RWPE2 (cell line): ENCODE measurements at regions not wholly inside any gene's neighbourhood (a gene's known extent, or its start where the extent isn't known, plus 50 kb on each side); places are given as distances from the start of the nearest gene placed in this dataset.

ENCODE experiments used
- ATAC-seq: fragments of 200-7000 bp; cut with Tn5 transposase; 3 replicates; pipeline ENCODE4 v1.9.1; 2021; ENCODE audit warnings: low read depth
- DNase-seq: peaks from one replicate; pipeline ENCODE4 v3.0.0-alpha.2; 2020; ENCODE audit warnings: low spot score
- H3K27ac ChIP-seq: fragments of 450-650 bp; 2 replicates; pipeline ENCODE4 v1.5.1; 2017; ENCODE audit warnings: mild to moderate bottlenecking; ENCODE audit not compliant: poor library complexity, severe bottlenecking
- H3K27me3 ChIP-seq: fragments of 250-450 bp; sonication (Bioruptor Pico); 2 replicates; pipeline ENCODE4 v1.5.1; 2021; ENCODE audit warnings: mild to moderate bottlenecking, moderate library complexity; ENCODE audit not compliant: insufficient read depth, poor library complexity, severe bottlenecking
- H3K36me3 ChIP-seq: fragments of 250-450 bp; sonication (Bioruptor Pico); 2 replicates; pipeline ENCODE4 v1.5.1; 2020; ENCODE audit warnings: low read depth, mild to moderate bottlenecking, moderate library complexity
- H3K4me1 ChIP-seq: fragments of 250-450 bp; sonication (Bioruptor Pico); 2 replicates; pipeline ENCODE4 v1.5.1; 2021; ENCODE audit warnings: mild to moderate bottlenecking, moderate library complexity; ENCODE audit not compliant: insufficient read depth, poor library complexity, severe bottlenecking
- H3K4me3 ChIP-seq: fragments of 250-450 bp; sonication (Bioruptor Pico); 2 replicates; pipeline ENCODE4 v1.5.1; 2021; ENCODE audit warnings: mild to moderate bottlenecking, moderate library complexity; ENCODE audit not compliant: severe bottlenecking
- H3K9me3 ChIP-seq: fragments of 250-450 bp; sonication (Bioruptor Pico); 2 replicates; pipeline ENCODE4 v1.5.1; 2021; ENCODE audit warnings: mild to moderate bottlenecking, moderate library complexity; ENCODE audit not compliant: severe bottlenecking
- TF ChIP-seq, protein P1 (sequence below): fragments of 450-650 bp; IDR thresholded peaks from one replicate; pipeline ENCODE4 v1.5.1; 2017; ENCODE audit warnings: mild to moderate bottlenecking, moderate library complexity; ENCODE audit not compliant: poor library complexity, severe bottlenecking

DNA sequence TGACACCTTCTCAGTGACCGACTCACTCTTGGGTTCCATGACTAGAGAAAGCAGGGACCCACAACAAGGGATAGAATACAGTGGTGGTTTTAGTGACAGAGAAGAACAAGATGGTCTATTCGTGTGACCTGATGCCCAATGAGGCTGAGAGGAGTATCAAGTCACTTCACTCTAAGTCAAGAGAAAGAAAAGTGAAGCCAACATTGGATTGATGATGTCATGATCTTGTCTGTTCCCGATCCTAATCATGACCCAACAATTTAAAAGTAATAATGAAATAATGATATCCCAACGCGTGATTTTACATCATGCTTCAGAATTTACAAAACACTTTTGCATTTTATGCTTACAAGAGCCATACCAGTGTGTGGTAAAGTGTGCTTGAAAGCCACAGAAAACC lies 155.6 kb upstream of the POU3F3 start:
- Histone ChIP-seq H3K27me3 (peaks cover 55% of the 10 kb centered on the region), H3K4me3 (no peak overlapping the region), H3K36me3 (no peaks in the 10 kb centered on the region), H3K4me1 (no peaks in the 10 kb centered on the region), H3K27ac (no peak overlapping the region), H3K9me3 (no peaks in the 10 kb centered on the region)
- DNase-seq: no peak
- TF ChIP-seq, protein P1, sequence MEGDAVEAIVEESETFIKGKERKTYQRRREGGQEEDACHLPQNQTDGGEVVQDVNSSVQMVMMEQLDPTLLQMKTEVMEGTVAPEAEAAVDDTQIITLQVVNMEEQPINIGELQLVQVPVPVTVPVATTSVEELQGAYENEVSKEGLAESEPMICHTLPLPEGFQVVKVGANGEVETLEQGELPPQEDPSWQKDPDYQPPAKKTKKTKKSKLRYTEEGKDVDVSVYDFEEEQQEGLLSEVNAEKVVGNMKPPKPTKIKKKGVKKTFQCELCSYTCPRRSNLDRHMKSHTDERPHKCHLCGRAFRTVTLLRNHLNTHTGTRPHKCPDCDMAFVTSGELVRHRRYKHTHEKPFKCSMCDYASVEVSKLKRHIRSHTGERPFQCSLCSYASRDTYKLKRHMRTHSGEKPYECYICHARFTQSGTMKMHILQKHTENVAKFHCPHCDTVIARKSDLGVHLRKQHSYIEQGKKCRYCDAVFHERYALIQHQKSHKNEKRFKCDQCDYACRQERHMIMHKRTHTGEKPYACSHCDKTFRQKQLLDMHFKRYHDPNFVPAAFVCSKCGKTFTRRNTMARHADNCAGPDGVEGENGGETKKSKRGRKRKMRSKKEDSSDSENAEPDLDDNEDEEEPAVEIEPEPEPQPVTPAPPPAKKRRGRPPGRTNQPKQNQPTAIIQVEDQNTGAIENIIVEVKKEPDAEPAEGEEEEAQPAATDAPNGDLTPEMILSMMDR: no peak
- ATAC-seq: no peak

DNA sequence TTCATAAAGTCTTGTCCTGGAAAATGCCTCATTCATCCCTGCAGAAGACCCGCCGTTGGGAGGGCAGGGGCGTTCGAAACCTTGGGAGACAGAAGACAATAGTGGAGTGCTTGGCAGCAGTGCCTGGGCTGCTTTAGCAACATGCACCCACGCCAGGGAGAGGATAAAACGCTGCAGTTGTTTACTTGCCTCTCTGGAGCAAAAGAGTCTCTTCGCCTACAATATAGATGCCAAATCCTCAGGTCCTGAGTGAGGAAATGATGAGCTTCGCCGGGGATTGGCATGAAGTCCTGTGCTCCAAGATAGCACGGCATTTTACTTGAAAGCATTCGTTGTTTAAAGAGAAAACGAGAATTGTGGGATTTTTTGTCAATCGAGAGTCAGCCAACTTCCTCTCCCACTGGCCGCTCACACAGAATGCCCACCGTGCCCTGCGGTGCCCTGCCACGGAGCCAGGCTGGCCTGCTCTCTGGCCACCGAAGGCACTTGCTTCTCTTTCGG lies 152.5 kb upstream of the POU3F3 start:
- TF ChIP-seq, protein P1: no peak
- no peak for DNase-seq

DNA sequence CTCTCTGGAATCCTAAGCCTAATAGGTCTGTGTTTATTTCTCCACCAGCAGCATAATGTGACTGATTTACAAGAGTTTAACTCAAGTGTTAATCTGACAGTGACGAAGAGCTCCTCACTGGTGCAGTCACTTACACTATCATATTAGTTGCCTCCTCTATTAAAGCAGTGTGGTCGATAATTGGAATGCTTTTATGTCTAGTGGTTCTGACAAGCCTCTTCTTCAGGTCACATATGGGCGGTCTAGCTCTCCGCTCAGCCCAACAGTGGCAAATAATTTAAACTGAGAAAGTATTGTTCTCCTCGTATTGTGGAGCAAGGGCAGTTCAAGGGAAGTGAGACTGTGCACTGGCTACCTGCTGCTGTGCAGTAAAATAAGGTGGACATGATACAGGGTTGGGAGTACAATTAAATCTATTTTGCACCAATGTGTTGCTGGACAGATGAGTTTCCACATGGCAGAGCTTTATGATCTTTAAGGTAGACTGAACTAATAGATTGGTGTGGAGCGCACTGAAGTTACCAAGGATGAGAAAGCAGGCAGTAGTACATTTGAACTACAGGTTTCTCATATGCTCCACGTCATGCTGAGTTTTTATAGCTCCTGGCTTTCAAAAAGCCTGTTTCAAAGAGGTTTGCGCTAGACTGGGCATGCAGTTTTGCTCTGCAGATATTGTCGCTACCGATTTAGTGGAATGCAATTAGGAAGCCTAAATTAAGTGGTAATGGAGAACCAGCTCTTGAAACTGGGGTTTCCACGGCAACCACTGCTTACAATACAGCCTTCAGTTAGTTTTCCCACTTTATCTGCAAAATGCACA lies 151.7 kb upstream of the POU3F3 start:
- no peak for ATAC-seq
- no peak for DNase-seq
- Histone ChIP-seq H3K4me3 (no peak overlapping the region), H3K36me3 (no peaks in the 10 kb centered on the region), H3K27ac (no peak overlapping the region), H3K27me3 (peaks cover 69% of the 10 kb centered on the region), H3K4me1 (no peaks in the 10 kb centered on the region), H3K9me3 (no peaks in the 10 kb centered on the region)
- TF ChIP-seq, protein P1: no peak

More for the DNA sequence above, 152.5 kb upstream of the POU3F3 start:
- Histone ChIP-seq H3K27ac (no peak overlapping the region), H3K27me3 (peaks cover 72% of the 10 kb centered on the region), H3K4me1 (no peaks in the 10 kb centered on the region), H3K36me3 (no peaks in the 10 kb centered on the region), H3K4me3 (no peak overlapping the region), H3K9me3 (no peaks in the 10 kb centered on the region)
- no peak for ATAC-seq

DNA sequence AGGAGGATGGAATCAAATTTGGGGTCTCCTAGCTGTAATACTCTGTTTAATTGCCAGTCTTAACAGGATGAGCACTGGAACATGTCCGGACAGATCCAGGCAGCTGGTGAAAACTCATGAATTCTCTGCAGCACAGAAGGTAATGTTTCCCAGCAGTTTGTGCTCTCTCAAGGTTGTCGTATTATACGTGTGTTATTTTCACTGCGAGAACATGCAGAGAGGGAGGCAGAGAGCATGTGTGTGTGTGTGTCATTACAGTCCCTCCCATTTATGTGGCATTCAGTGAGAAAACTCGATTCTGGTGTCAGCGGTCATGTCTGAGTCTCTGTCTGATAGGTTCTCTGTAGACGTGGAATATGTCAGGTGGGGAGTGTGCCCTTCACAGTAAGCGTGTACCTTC lies 150.2 kb upstream of the POU3F3 start:
- Histone ChIP-seq H3K4me3 (no peak overlapping the region), H3K27me3 (peaks cover 63% of the 10 kb centered on the region), H3K27ac (no peak overlapping the region), H3K36me3 (no peaks in the 10 kb centered on the region), H3K9me3 (no peaks in the 10 kb centered on the region), H3K4me1 (no peaks in the 10 kb centered on the region)
- ATAC-seq: peak; percentile 55; the same call in 1 of the 3 replicates
- no peak for DNase-seq
- TF ChIP-seq, protein P1: no peak
